HG03139 (cell line): ENCODE measurements at regions not wholly inside any gene's neighbourhood (a gene's known extent, or its start where the extent isn't known, plus 50 kb on each side); places are given as distances from the start of the nearest gene placed in this dataset.

ENCODE experiments used
- ATAC-seq: cut with Tn5 transposase; IDR thresholded peaks from one replicate; pipeline ENCODE4 v1.9.1; 2021; ENCODE audit not compliant: unreplicated experiment

DNA sequence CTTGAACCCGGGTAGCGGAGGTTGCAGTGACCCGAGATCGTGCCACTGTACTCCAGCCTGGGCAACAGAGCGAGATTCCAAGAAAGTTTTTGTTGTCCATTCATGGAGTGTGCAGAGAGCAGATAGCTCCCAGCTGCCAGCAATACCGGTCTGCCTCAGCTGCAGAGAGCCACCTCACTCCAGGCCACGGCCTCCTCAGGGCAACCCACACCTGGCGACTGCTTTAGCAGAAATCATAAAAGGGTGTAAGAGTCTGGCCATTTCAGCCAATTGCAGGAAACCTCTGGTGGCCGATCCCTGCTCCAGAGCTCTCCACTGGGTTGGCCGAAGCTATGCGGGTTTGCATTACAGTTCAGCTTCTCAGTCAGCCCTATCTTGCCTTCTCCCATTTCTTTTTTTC lies 227.4 kb upstream of the BCOR start:
- ATAC-seq, result no peak

- no peak for ATAC-seq
Measured at GRCh38 chrX:40323977-40324376, 226.2 kb upstream of the BCOR start.

DNA sequence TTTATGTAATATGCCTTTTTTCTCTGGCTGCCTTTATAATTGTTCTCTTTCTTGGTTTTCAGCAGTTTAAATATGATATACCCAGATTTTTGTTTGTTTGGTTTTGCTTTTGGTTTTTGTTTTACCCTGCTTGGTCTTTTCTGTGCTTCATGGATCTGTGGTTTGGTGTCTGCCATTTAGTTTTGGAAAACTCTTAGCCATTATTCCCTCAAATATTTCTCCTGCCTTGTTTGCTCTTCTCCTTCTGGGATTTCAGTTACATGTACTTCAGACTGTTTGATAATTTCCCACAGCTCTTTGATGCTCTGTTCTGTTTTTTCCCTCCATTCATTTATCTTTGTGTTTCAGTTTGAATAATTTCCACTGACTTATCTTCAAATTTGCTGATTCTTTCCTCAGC lies 223.1 kb upstream of the BCOR start:
- no peak for ATAC-seq

- ATAC-seq, result no peak
Measured at GRCh38 chrX:40318801-40319200, 221.0 kb upstream of the BCOR start.

- ATAC-seq, result no peak
Measured at GRCh38 chrX:40318076-40318475, 220.3 kb upstream of the BCOR start.

- ATAC-seq, result no peak
Measured at GRCh38 chrX:40316502-40316901, 218.7 kb upstream of the BCOR start.

DNA sequence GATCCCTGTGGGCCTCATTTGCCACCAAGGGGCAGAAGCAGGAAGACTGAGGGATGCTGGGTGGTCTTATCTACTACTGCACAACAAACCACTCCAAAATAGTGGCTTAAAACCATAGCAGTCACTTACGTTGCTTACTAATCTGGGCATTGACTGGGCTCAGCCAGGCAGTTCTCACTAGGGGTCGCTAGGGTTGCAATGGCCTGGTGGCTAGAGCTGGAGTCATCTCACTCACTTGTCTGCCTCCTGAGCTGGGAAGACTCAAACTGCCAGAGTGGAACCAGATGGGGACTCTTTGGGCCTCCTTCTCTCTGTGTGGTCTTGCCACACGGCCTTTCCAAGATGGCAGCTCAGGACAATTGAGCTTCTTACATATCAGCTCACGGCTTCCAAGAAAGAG lies 216.3 kb upstream of the BCOR start:
- no peak for ATAC-seq

DNA sequence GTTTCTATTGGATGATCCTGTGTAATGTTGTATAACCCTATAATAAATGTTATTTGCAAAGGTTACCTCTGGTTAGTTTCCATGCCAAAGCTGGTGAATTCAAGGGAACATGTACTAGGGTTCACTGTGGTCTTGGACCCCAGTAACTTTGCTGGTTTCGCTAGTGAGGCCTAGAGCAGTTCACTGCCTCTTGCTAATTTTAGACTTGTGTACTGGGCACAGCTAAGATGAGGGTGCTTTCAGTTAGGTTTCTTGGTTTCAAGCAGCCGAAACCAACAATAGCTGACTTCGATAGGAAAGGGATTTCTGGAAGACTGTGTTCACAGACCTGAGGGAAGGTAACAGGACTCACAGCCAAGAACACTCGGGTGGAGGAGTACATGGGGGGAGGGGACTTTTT lies 215.5 kb upstream of the BCOR start:
- ATAC-seq, result no peak

DNA sequence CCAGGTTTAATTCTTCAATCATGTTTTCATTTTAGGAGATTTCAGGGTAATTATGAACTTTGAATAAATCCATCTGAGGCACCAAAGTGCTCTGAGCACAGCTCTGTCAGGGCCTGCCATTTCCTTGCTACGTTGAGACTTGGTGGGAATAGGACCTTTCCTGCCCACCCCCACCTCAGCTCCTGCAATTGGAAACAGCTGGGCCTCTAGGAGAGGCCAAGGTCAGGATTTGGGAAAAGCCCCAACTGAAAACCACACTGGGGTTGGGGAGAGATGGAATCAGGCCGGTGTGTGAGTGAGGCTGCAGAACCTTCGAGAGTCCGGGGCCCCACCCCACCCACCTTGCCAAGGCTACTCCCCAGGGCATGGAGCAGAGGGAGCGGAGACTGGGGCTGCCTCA lies 212.7 kb upstream of the BCOR start:
- ATAC-seq, result no peak

GRCh38 chrX:40310016-40310415 lies 212.3 kb upstream of the BCOR start:
- no peak for ATAC-seq

GRCh38 chrX:40307871-40308270 lies 210.1 kb upstream of the BCOR start:
- ATAC-seq, result no peak

- ATAC-seq, result no peak
Measured at GRCh38 chrX:40304115-40304514, 206.4 kb upstream of the BCOR start.

DNA sequence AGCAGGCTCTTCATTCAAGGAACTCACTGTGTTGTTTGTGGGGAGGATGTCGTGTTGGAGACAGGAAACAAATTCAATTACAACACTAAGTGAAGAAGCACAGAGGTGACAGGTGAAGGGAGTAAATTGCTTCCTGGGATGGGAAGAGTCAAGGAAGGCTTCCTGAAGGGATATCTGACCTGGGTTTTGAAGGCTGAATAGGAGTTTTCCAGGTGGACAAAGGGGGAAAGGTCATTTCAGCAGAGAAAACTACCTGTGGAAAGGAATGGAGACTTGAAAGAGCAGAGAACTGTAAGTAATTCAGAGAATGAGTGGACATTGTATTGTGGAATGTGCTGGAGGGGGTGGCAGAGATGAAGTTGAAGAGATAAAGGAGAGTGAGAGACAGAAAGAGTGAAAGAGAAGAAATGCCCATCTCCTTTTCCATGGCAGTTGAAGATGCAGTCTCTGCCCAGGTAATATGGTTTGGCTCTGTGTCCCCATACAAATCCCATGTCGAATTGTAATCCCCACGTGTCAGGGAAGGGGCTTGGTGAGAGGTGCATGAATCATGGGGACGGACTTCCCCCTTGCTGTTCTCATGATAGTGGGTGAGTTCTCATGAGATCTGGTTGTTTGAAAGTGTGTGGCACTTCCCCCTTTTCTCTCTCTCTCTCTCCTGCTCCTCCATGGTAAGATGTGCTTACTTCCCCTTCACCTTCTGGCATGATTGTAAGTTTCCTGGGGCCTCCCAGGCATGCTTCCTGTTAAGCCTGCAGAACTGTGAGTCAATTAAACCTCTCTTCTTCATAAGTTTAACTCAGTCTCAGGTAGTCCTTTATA lies 205.7 kb upstream of the BCOR start:
- ATAC-seq, result no peak

GRCh38 chrX:40300286-40300890 lies 202.6 kb upstream of the BCOR start:
- no peak for ATAC-seq

DNA sequence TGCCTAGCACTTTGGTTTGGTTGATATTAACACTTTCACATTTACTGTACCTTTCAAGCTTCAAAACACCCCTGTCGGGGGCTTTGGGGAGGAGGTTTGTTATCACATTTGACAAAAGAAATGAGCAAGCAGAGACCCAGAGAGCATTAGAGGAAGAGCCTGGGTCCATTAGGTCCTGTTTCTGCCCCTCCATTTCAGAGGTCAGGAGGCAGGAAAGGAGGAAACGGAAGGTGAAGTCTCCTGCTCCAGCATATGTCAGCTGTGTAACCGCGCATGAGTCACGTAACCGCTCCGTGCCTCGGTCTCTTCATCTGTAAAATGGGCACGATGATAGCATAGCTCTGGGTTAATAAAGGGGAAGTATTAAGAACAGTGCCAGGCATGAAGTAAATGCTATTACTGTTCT lies 201.9 kb upstream of the BCOR start:
- ATAC-seq, result no peak

- no peak for ATAC-seq
Measured at GRCh38 chrX:40298572-40299479, 201.1 kb upstream of the BCOR start.

GRCh38 chrX:40298069-40298468 lies 200.3 kb upstream of the BCOR start:
- ATAC-seq, result no peak

DNA sequence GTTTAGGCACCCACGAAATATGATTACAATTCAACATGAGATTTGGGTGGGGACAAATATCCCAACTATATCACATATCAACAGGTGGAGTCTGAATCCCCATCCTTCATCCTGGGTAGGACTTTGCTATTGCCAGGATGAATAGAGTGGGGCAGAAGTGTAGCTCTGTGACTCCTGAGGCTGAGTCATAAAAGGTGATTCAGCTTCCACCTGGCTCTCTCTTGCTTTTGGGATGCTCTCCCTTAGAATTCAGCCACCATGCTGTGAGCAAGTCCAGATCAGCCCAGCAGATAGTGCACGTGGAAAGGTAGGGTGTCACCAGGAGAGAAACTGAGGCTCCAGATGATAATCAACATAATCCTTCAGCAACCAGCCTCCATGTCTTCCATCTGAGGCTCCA lies 193.8 kb upstream of the BCOR start:
- no peak for ATAC-seq

DNA sequence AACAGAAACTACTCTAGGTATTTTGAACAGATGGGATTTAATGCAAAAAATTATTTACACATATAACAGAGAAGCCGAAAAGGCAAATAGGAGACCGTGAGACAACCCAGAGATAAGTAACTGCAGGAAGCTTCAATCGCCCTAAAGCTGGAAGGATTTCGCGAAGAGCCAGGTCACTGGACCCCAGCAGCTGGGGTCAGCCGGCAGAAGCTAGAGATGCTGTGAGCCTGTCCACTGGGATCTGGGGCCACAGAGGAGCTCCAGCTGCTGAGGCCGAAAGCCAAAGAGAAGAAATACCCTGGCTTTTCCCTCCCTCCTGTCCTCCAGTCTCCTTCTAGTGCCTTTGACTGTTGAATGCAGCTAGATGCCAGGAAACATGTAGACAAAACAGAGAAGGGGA lies 192.8 kb upstream of the BCOR start:
- ATAC-seq, result no peak

- no peak for ATAC-seq
Measured at GRCh38 chrX:40285876-40286275, 188.1 kb upstream of the BCOR start.

- ATAC-seq, result no peak
Measured at GRCh38 chrX:40284852-40285251, 187.1 kb upstream of the BCOR start.

GRCh38 chrX:40283981-40284380 lies 186.2 kb upstream of the BCOR start:
- no peak for ATAC-seq
